H9 (cell line): ENCODE measurements at regions not wholly inside any gene's neighbourhood (a gene's known extent, or its start where the extent isn't known, plus 50 kb on each side); places are given as distances from the start of the nearest gene placed in this dataset.

Experiments
- DNase-seq: peaks from one replicate; pipeline ENCODE4 v3.0.0-alpha.2; 2017
- H2AFZ ChIP-seq: one replicate; pipeline ENCODE4 v1.6.1; 2013; ENCODE audit warnings: mild to moderate bottlenecking, low read length, control low read depth, moderate library complexity
- H2AK5ac ChIP-seq: 2 replicates; pipeline ENCODE4 v1.6.1; 2013; ENCODE audit warnings: low read length, control low read depth, mixed read lengths; ENCODE audit not compliant: insufficient read length
- H2BK120ac ChIP-seq: one replicate; pipeline ENCODE4 v1.6.1; 2013; ENCODE audit warnings: low read depth, mild to moderate bottlenecking, low read length, control low read depth, inconsistent platforms; ENCODE audit not compliant: poor library complexity, severe bottlenecking
- H2BK12ac ChIP-seq: 2 replicates; pipeline ENCODE4 v1.6.1; 2013; ENCODE audit warnings: low read length, control low read depth, mixed read lengths, low read depth; ENCODE audit not compliant: insufficient read length
- H2BK15ac ChIP-seq: 2 replicates; pipeline ENCODE4 v1.6.1; 2013; ENCODE audit warnings: low read depth, low read length, control low read depth
- H2BK20ac ChIP-seq: one replicate; pipeline ENCODE4 v1.6.1; 2013; ENCODE audit warnings: low read depth, mild to moderate bottlenecking, low read length, control low read depth, inconsistent platforms; ENCODE audit not compliant: poor library complexity, severe bottlenecking
- H2BK5ac ChIP-seq: 2 replicates; pipeline ENCODE4 v1.6.1; 2013; ENCODE audit warnings: low read length, control low read depth, mixed read lengths; ENCODE audit not compliant: insufficient read length
- H3K14ac ChIP-seq: 2 replicates; pipeline ENCODE4 v1.6.1; 2013; ENCODE audit warnings: low read length, control low read depth; ENCODE audit not compliant: insufficient read depth
- H3K18ac ChIP-seq: 2 replicates; pipeline ENCODE4 v1.6.1; 2013; ENCODE audit warnings: low read depth, mild to moderate bottlenecking, mixed read lengths, low read length, control low read depth; ENCODE audit not compliant: insufficient read length
- H3K23ac ChIP-seq: 2 replicates; pipeline ENCODE4 v1.6.1; 2013; ENCODE audit warnings: low read length, control low read depth, mixed read lengths, low read depth; ENCODE audit not compliant: insufficient read length
- H3K23me2 ChIP-seq: 2 replicates; pipeline ENCODE4 v1.6.1; 2013; ENCODE audit warnings: low read depth, mild to moderate bottlenecking, mixed read lengths, low read length, control low read depth; ENCODE audit not compliant: insufficient read length, poor library complexity, severe bottlenecking
- H3K27ac ChIP-seq: 2 replicates; pipeline ENCODE4 v1.5.1; 2013; ENCODE audit warnings: low read length, control low read depth, mixed read lengths, low read depth; ENCODE audit not compliant: insufficient read length
- H3K27me3 ChIP-seq: 2 replicates; pipeline ENCODE4 v1.6.1; 2013; ENCODE audit warnings: low read length, control low read depth, inconsistent platforms; ENCODE audit not compliant: insufficient read depth
- H3K4ac ChIP-seq: 2 replicates; pipeline ENCODE4 v1.6.1; 2013; ENCODE audit warnings: low read depth, mild to moderate bottlenecking, control low read depth, inconsistent platforms, low read length, moderate library complexity
- H3K4me1 ChIP-seq: 2 replicates; pipeline ENCODE4 v1.6.1; 2013; ENCODE audit warnings: low read length, control low read depth, inconsistent platforms; ENCODE audit not compliant: insufficient read depth
- H3K4me2 ChIP-seq: 2 replicates; pipeline ENCODE4 v1.6.1; 2013; ENCODE audit warnings: low read length, control low read depth, mixed read lengths; ENCODE audit not compliant: insufficient read length, insufficient read depth
- H3K56ac ChIP-seq: 2 replicates; pipeline ENCODE4 v1.6.1; 2013; ENCODE audit warnings: low read depth, mild to moderate bottlenecking, mixed read lengths, low read length, control low read depth; ENCODE audit not compliant: insufficient read length
- H3K79me1 ChIP-seq: 2 replicates; pipeline ENCODE4 v1.6.1; 2013; ENCODE audit warnings: low read depth, mild to moderate bottlenecking, moderate library complexity, low read length, control low read depth, inconsistent platforms; ENCODE audit not compliant: insufficient read depth, poor library complexity, severe bottlenecking
- H3K79me2 ChIP-seq: 2 replicates; pipeline ENCODE4 v1.6.1; 2013; ENCODE audit warnings: low read length, control low read depth, inconsistent platforms; ENCODE audit not compliant: insufficient read depth
- H3K9ac ChIP-seq: 2 replicates; pipeline ENCODE4 v1.6.1; 2013; ENCODE audit warnings: low read length, control low read depth, mixed read lengths; ENCODE audit not compliant: insufficient read length; ENCODE audit errors: extremely low read depth
- H3K9me3 ChIP-seq: one replicate; pipeline ENCODE4 v1.6.1; 2013; ENCODE audit warnings: low read depth, low read length, inconsistent platforms; ENCODE audit not compliant: control insufficient read depth
- H3T11ph ChIP-seq: one replicate; pipeline ENCODE4 v1.6.1; 2013; ENCODE audit warnings: mild to moderate bottlenecking, low read length, control low read depth, inconsistent platforms
- H4K20me1 ChIP-seq: one replicate; pipeline ENCODE4 v1.6.1; 2013; ENCODE audit not compliant: control insufficient read depth, insufficient read length, insufficient read depth
- H4K5ac ChIP-seq: 2 replicates; pipeline ENCODE4 v1.6.1; 2013; ENCODE audit warnings: low read depth, mild to moderate bottlenecking, mixed read lengths, low read length, control low read depth; ENCODE audit not compliant: insufficient read length
- H4K8ac ChIP-seq: replicated peaks from 2 replicates; pipeline ENCODE4 v1.6.1; 2013; ENCODE audit warnings: low read length, control low read depth, mixed read lengths, low read depth; ENCODE audit not compliant: insufficient read length
- H4K91ac ChIP-seq: 2 replicates; pipeline ENCODE4 v1.6.1; 2013; ENCODE audit warnings: low read depth, mild to moderate bottlenecking, moderate library complexity, mixed read lengths, low read length, control low read depth; ENCODE audit not compliant: insufficient read length
- H3K27ac Mint-ChIP-seq, 3 experiments: 2 replicates in 2 of 3; 3 replicates in 1 of 3; pipeline ENCODE4 v1.8.0; 2020 to 2021; ENCODE audit warnings: mixed read lengths in 3 of 3, mild to moderate bottlenecking in 1 of 3, moderate library complexity in 1 of 3
- H3K27me3 Mint-ChIP-seq: 2 replicates; pipeline ENCODE4 v1.8.0; 2021; ENCODE audit warnings: low read depth, mild to moderate bottlenecking, moderate library complexity, mixed read lengths
- H3K36me3 Mint-ChIP-seq, 3 experiments: 2 replicates in 2 of 3; 3 replicates in 1 of 3; pipeline ENCODE4 v1.8.0; 2020 to 2021; ENCODE audit warnings: low read depth in 3 of 3, mixed read lengths in 3 of 3; ENCODE audit not compliant: insufficient read depth in 1 of 3
- H3K4me1 Mint-ChIP-seq, 2 experiments: 2 replicates each; pipeline ENCODE4 v1.8.0; 2020; ENCODE audit warnings: mixed read lengths in 2 of 2
- H3K4me3 Mint-ChIP-seq, 2 experiments: 2 replicates in 1 of 2; 3 replicates in 1 of 2; pipeline ENCODE4 v1.8.0; 2020 to 2021; ENCODE audit warnings: mild to moderate bottlenecking in 2 of 2, mixed read lengths in 2 of 2, moderate library complexity in 1 of 2
- H3K9me3 Mint-ChIP-seq, 2 experiments: 2 replicates in 1 of 2; 3 replicates in 1 of 2; pipeline ENCODE4 v1.8.0; 2020; ENCODE audit warnings: mild to moderate bottlenecking in 2 of 2, mixed read lengths in 2 of 2, moderate library complexity in 1 of 2
- WGBS: extraction: QIAGEN DNeasy Blood & Tissue Kit; methylation state at CpG from one replicate; pipeline ENCODE4 v1.1.7; 2013; ENCODE audit warnings: missing lambda C conversion rate, low lambda C conversion rate, mixed read lengths; ENCODE audit not compliant: insufficient read length; ENCODE audit errors: extremely low coverage; 5-methylcytosine and 5-hydroxymethylcytosine counted together
- TF ChIP-seq, protein P1 (sequence below): fragments of 200-600 bp; sonication (generic); conservative IDR thresholded peaks from 3 replicates; pipeline ENCODE4 v1.8.0; 2021; ENCODE audit warnings: antibody characterized with exemption, mild to moderate bottlenecking

DNA sequence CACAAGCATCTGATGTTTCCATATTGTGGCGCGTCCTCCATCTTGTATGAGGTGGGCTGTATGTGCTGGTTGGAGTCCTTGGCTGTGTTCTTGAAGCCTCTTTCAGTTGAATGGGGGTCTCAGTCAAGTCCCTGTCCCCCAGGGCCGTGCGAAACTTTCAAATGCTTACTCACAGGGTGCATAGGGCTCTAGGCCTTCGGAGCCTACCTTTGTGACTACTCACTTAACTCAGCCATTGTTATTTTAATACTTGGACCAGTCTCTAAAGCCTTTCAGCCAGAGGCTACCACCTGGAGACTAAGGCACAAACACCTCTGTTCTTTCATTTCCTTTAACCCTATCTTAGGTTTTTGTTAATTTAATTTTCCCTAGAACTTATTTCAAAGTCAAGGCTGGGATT lies 785.9 kb downstream of the GATA3 start:
- Histone ChIP-seq H2BK120ac (no peak overlapping the region), H4K8ac (no peak overlapping the region), H3K56ac (no peak overlapping the region), H2BK20ac (no peak overlapping the region), H2AK5ac (no peak overlapping the region), H3K14ac (no peak overlapping the region), H4K91ac (no peak overlapping the region), H3T11ph (no peak overlapping the region), H3K23me2 (no peaks in the 10 kb centered on the region), H3K4me2 (no peak overlapping the region), H2BK5ac (no peak overlapping the region), H3K4me1 (peaks cover 6% of the 10 kb centered on the region; the same call in 1 of the 2 replicates), H3K27ac (no peak overlapping the region), H3K27me3 (peaks cover 4% of the 10 kb centered on the region; the same call in 1 of the 2 replicates), H4K20me1 (no peaks in the 10 kb centered on the region), H2BK12ac (no peak overlapping the region), H3K79me1 (no peaks in the 10 kb centered on the region), H3K79me2 (no peaks in the 10 kb centered on the region), H4K5ac (no peak overlapping the region), H3K9ac (no peak overlapping the region), H3K9me3 (no peaks in the 10 kb centered on the region), H2BK15ac (no peak overlapping the region), H3K18ac (no peak overlapping the region), H2AFZ (no peak overlapping the region), H3K23ac (no peak overlapping the region), H3K4ac (no peak overlapping the region)
- H3K4me3 Mint-ChIP-seq = no peak overlapping the region
- DNase-seq = peak; percentile 53
- no CpG with 5 or more reads among the region's 5 CpGs for WGBS
- H3K36me3 Mint-ChIP-seq = peaks cover 0 to 4% (median 0%) of the 10 kb centered on the region in 3 experiments; a peak in 1 of 7 replicates
- TF ChIP-seq, protein P1, sequence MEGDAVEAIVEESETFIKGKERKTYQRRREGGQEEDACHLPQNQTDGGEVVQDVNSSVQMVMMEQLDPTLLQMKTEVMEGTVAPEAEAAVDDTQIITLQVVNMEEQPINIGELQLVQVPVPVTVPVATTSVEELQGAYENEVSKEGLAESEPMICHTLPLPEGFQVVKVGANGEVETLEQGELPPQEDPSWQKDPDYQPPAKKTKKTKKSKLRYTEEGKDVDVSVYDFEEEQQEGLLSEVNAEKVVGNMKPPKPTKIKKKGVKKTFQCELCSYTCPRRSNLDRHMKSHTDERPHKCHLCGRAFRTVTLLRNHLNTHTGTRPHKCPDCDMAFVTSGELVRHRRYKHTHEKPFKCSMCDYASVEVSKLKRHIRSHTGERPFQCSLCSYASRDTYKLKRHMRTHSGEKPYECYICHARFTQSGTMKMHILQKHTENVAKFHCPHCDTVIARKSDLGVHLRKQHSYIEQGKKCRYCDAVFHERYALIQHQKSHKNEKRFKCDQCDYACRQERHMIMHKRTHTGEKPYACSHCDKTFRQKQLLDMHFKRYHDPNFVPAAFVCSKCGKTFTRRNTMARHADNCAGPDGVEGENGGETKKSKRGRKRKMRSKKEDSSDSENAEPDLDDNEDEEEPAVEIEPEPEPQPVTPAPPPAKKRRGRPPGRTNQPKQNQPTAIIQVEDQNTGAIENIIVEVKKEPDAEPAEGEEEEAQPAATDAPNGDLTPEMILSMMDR = no peak
- H3K9me3 Mint-ChIP-seq = peaks cover 0 to 9% of the 10 kb centered on the region in 2 experiments; a peak in 4 of 5 replicates
- H3K27ac Mint-ChIP-seq = no peak overlapping the region
- H3K4me1 Mint-ChIP-seq = peaks cover 11% of the 10 kb centered on the region in 2 experiments
- H3K27me3 Mint-ChIP-seq = peaks cover 93% of the 10 kb centered on the region
